BJ (cell line): ENCODE measurements at regions not wholly inside any gene's neighbourhood (a gene's known extent, or its start where the extent isn't known, plus 50 kb on each side); places are given as distances from the start of the nearest gene placed in this dataset.

Source experiments
- CTCF ChIA-PET: fragments of 350-600 bp; formaldehyde crosslinking; extraction: SDS; loops from one replicate; lab custom pipeline; 2021; ENCODE audit warnings: antibody characterized with exemption, inconsistent platforms; lab: Yijun Ruan, JAX
- POLR2A ChIA-PET: fragments of 300-600 bp; sonication (Branson Sonifier 250); formaldehyde crosslinking; extraction: SDS; loops from one replicate; lab custom pipeline; 2021; ENCODE audit warnings: antibody characterized with exemption; lab: Charles Lee
- DNase-seq: peaks from one replicate; pipeline ENCODE4 v3.0.0-alpha.2; 2011; ENCODE audit warnings: low read depth
- H3K27me3 ChIP-seq: 2 replicates; pipeline ENCODE4 v1.6.0; 2011; ENCODE audit warnings: low read length; ENCODE audit not compliant: control insufficient read depth, insufficient read depth
- H3K36me3 ChIP-seq: 2 replicates; pipeline ENCODE4 v1.5.1; 2011; ENCODE audit warnings: low read length; ENCODE audit not compliant: control insufficient read depth, insufficient read depth
- H3K4me3 ChIP-seq: 2 replicates; pipeline ENCODE4 v1.5.1; 2011; ENCODE audit warnings: low read depth, mild to moderate bottlenecking, control low read depth, low read length
- TF ChIP-seq, protein P1 (sequence below): IDR thresholded peaks from 2 replicates; pipeline ENCODE4 v1.5.1; 2011; ENCODE audit warnings: low read depth, mild to moderate bottlenecking, control low read depth, inconsistent platforms, low read length, moderate library complexity; ENCODE audit not compliant: insufficient read depth

DNA sequence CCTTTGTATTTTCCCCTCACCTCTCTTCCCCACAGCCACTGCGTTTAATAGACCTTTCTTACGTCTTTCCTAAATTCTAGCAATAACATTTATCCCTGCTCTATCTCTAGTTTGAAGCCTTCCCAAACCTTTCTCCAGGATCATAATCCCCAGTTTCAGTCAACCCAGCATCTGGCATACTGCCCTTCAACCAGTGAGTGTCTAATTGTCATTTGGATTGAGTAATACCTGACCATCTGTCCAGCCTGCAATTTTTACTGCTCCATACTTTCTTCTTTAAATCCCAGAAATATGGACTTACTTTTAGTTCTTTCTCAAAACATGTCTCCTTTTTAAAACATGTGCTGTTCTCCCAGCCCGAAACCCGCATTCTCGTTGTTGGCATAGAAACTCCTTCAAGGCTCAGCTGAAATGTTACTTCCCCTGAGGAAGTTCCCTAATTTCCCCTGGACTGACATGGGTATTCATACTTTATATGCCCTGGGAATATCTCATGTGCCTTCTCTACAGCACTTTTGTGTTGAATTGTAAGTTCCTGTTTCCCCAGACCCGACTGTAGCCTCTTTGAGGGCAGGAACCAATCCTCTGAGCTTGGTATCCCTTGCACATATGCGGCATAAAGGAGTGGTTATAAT is 65.1 kb upstream of the ETV6 start:
- ChIA-PET CTCF (interaction anchor here (0.7 to 6.1 kb wide), 4 partner anchors 11 to 745 kb away, joined by 3 to 156 read pairs (median 4); no protein-coding TSS in a partner anchor), POLR2A (no interaction called here)
- no peak for DNase-seq
- Histone ChIP-seq H3K36me3 (no peaks in the 10 kb centered on the region), H3K4me3 (no peak overlapping the region), H3K27me3 (peaks cover 10% of the 10 kb centered on the region)
- TF ChIP-seq, protein P1, sequence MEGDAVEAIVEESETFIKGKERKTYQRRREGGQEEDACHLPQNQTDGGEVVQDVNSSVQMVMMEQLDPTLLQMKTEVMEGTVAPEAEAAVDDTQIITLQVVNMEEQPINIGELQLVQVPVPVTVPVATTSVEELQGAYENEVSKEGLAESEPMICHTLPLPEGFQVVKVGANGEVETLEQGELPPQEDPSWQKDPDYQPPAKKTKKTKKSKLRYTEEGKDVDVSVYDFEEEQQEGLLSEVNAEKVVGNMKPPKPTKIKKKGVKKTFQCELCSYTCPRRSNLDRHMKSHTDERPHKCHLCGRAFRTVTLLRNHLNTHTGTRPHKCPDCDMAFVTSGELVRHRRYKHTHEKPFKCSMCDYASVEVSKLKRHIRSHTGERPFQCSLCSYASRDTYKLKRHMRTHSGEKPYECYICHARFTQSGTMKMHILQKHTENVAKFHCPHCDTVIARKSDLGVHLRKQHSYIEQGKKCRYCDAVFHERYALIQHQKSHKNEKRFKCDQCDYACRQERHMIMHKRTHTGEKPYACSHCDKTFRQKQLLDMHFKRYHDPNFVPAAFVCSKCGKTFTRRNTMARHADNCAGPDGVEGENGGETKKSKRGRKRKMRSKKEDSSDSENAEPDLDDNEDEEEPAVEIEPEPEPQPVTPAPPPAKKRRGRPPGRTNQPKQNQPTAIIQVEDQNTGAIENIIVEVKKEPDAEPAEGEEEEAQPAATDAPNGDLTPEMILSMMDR = no peak

DNA sequence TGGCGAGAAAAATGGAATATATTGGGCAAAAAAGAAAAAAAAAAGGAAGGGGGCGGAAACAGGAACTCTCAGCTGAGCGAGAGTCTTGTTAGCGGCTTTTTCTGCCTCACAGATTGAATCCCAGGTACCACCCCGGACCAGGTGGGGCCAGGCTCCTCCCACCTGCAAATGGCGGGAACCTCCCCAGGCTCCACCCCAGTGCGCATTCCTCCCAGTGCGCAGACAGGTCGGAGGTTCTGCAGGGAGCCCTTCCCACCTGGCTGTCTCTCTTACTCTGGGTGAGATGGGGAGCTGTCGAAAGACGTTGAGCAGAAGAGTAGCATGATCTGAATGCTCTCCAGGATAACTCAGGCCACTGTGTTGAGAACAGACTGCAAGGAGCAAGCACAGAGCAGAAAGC is 57.0 kb upstream of the ETV6 start:
- POLR2A ChIA-PET = no interaction called here
- peaks cover 2% of the 10 kb centered on the region; the same call in 1 of the 2 replicates for H3K27me3 ChIP-seq
- no peaks in the 10 kb centered on the region for H3K36me3 ChIP-seq
- no peak overlapping the region for H3K4me3 ChIP-seq
- TF ChIP-seq, protein P1 = no peak
- DNase-seq = no peak
- CTCF ChIA-PET = interaction anchor here (1.1 kb wide), 2 partner anchors 13 to 441 kb away, joined by 3 read pairs; no protein-coding TSS in a partner anchor

DNA sequence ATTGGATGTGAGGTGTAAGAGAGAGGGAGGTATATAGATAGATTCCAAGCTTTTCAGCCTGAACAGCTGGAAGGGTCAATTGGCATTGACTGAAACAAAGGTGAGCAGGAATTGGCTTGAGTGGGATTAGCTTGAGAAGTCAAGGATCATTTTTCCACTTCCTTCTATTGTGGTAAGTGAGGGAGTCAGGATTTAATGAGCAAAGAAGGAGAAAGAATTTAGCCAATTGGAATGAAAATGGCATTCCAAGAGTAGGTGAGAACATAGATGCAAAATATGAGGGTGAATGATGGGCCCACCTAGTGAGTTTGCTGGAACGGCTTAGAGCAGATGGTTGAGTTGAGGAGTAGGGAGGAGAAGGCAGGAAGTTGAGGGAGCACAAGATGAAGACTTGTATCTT is 56.5 kb upstream of the ETV6 start:
- ChIA-PET CTCF (interaction anchor here (1.1 kb wide), 2 partner anchors 13 to 440 kb away, joined by 3 read pairs; no protein-coding TSS in a partner anchor), POLR2A (no interaction called here)
- TF ChIP-seq, protein P1 = no peak
- H3K4me3 ChIP-seq = no peak overlapping the region
- no peak for DNase-seq
- peaks cover 2% of the 10 kb centered on the region for H3K27me3 ChIP-seq
- H3K36me3 ChIP-seq = no peaks in the 10 kb centered on the region

DNA sequence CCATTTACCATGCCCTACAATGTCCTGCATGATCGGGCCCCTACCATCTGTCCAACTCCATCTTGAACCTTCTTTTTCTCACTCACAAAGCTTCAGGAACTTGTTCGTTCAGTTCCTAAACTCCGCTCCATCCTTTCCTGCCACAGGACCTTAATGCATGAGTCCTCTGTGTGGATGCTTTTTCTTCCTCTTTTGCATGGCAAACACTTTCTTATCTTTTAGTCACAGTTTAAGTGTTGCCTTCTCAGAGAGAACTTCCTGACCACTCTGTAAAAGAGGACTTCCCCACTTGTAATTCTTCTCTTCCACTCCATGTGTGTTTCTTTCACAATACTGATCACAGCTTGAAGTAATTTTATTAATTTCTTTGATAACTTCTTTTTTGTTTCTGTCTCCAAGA is 54.4 kb upstream of the ETV6 start:
- no peaks in the 10 kb centered on the region for H3K36me3 ChIP-seq
- peaks cover 5% of the 10 kb centered on the region for H3K27me3 ChIP-seq
- H3K4me3 ChIP-seq = no peak overlapping the region
- ChIA-PET POLR2A (no interaction called here), CTCF (interaction anchor here (1.7 kb wide), 1 partner anchor 12 kb away, joined by 5 read pairs; no protein-coding TSS in a partner anchor)
- TF ChIP-seq, protein P1 = no peak
- DNase-seq = no peak

DNA sequence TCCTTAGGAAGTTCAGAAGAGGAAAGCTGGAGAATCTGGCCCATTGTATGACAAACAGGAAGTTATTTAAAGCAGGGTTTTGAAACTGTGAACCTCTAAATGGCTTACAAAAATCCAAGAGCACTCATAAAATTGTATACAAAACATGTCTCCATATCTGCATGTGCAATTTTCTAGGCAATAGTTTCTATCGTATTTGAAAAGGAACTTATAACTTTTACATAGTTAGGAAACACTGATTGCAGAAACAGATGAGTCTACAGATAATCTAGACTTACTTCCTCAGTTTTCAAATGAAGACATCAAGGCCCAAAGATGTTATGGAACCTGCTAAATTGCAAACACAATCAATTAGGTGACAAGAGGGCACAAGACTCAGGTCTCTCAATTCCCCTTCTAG is 53.3 kb upstream of the ETV6 start:
- H3K4me3 ChIP-seq = no peak overlapping the region
- H3K36me3 ChIP-seq = no peaks in the 10 kb centered on the region
- H3K27me3 ChIP-seq = peaks cover 5% of the 10 kb centered on the region
- no peak for DNase-seq
- ChIA-PET CTCF (no interaction called here), POLR2A (no interaction called here)
- TF ChIP-seq, protein P1 = no peak
